Adrenal gland (tissue), 5 donors: ENCODE measurements at regions not wholly inside any gene's neighbourhood (a gene's known extent, or its start where the extent isn't known, plus 50 kb on each side); places are given as distances from the start of the nearest gene placed in this dataset.

Experiments
- CTCF ChIP-seq, 6 experiments: fragments of 450-650 bp in 4 of 6; fragments of 200-600 bp in 2 of 6; sonication (generic) in 1 of 6; IDR thresholded peaks; 1 replicate in 5 of 6; 2 replicates in 1 of 6; pipeline versions ENCODE4 v1.5.1 to v1.8.0; 2016 to 2021; ENCODE audit warnings: antibody characterized with exemption in 6 of 6, mild to moderate bottlenecking in 2 of 6, moderate library complexity in 1 of 6
- POLR2A ChIP-seq, 2 donors: fragments of 450-650 bp; IDR thresholded peaks; one replicate each; pipeline ENCODE4 v1.6.1; 2017; ENCODE audit warnings: antibody characterized with exemption in 2 of 2, mild to moderate bottlenecking in 2 of 2, moderate library complexity in 1 of 2
- donor health status: DM: no; HTN: no; CAD: no.

- TF ChIP-seq CTCF (IDR thresholded peaks at IDR 0.05) (no peak), POLR2A (IDR thresholded peaks at IDR 0.05) (no peak)
Measured at GRCh38 chr21:23955135-23955843, 1652.0 kb downstream of the MRPL39 start.
